ENCODE measurements at regions not wholly inside any gene's neighbourhood (a gene's known extent, or its start where the extent isn't known, plus 50 kb on each side); places are given as distances from the start of the nearest gene placed in this dataset.

GRCh38 chr5:117889596-117889995 lies 1098.8 kb downstream of the DTWD2 start:
- H3K4me2 ChIP-seq: no peak overlapping the region
- H3K36me3 Mint-ChIP-seq (ENCODE audit: low read depth): no peaks in the 10 kb centered on the region

More at GRCh38 chr5:117889596-117889995, 1098.8 kb downstream of the DTWD2 start:
- H3K4me3 ChIP-seq: no peak overlapping the region
- Mint-ChIP-seq H3K27ac (no peak overlapping the region), H3K27me3 (ENCODE audit: insufficient read depth, low read depth, poor library complexity) (no peaks in the 10 kb centered on the region), H3K4me1 (peaks cover 4% of the 10 kb centered on the region; the same call in 1 of the 3 replicates), H3K9me3 (no peaks in the 10 kb centered on the region), H3K4me3 (no peak overlapping the region)
- no peak overlapping the region for H3K27ac ChIP-seq (ENCODE audit: low read depth)
- TF ChIP-seq, protein P1, sequence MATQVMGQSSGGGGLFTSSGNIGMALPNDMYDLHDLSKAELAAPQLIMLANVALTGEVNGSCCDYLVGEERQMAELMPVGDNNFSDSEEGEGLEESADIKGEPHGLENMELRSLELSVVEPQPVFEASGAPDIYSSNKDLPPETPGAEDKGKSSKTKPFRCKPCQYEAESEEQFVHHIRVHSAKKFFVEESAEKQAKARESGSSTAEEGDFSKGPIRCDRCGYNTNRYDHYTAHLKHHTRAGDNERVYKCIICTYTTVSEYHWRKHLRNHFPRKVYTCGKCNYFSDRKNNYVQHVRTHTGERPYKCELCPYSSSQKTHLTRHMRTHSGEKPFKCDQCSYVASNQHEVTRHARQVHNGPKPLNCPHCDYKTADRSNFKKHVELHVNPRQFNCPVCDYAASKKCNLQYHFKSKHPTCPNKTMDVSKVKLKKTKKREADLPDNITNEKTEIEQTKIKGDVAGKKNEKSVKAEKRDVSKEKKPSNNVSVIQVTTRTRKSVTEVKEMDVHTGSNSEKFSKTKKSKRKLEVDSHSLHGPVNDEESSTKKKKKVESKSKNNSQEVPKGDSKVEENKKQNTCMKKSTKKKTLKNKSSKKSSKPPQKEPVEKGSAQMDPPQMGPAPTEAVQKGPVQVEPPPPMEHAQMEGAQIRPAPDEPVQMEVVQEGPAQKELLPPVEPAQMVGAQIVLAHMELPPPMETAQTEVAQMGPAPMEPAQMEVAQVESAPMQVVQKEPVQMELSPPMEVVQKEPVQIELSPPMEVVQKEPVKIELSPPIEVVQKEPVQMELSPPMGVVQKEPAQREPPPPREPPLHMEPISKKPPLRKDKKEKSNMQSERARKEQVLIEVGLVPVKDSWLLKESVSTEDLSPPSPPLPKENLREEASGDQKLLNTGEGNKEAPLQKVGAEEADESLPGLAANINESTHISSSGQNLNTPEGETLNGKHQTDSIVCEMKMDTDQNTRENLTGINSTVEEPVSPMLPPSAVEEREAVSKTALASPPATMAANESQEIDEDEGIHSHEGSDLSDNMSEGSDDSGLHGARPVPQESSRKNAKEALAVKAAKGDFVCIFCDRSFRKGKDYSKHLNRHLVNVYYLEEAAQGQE (IDR thresholded peaks at IDR 0.05; ENCODE audit: unreplicated experiment): no peak
- TF ChIP-seq, protein P2, sequence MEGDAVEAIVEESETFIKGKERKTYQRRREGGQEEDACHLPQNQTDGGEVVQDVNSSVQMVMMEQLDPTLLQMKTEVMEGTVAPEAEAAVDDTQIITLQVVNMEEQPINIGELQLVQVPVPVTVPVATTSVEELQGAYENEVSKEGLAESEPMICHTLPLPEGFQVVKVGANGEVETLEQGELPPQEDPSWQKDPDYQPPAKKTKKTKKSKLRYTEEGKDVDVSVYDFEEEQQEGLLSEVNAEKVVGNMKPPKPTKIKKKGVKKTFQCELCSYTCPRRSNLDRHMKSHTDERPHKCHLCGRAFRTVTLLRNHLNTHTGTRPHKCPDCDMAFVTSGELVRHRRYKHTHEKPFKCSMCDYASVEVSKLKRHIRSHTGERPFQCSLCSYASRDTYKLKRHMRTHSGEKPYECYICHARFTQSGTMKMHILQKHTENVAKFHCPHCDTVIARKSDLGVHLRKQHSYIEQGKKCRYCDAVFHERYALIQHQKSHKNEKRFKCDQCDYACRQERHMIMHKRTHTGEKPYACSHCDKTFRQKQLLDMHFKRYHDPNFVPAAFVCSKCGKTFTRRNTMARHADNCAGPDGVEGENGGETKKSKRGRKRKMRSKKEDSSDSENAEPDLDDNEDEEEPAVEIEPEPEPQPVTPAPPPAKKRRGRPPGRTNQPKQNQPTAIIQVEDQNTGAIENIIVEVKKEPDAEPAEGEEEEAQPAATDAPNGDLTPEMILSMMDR (conservative IDR thresholded peaks at IDR 0.05; ENCODE audit: low read depth in 2 of 2): no peak
- TF ChIP-seq ZNF331 (CRISPR knock-in tag; IDR thresholded peaks at IDR 0.05; ENCODE audit: low read depth): no peak
- no peak for TF ChIP-seq JUNB (IDR thresholded peaks at IDR 0.05; ENCODE audit: unreplicated experiment)
- no peak for TF ChIP-seq POLR2AphosphoS5 (IDR thresholded peaks at IDR 0.05; ENCODE audit: low read depth)
- TF ChIP-seq NANOG (IDR thresholded peaks at IDR 0.05; ENCODE audit: borderline replicate concordance): no peak
- no peak for TF ChIP-seq ZNF114 (CRISPR knock-in tag; IDR thresholded peaks at IDR 0.05)
- TF ChIP-seq STAT1 (IDR thresholded peaks at IDR 0.05; ENCODE audit: unreplicated experiment): no peak
- no peak for TF ChIP-seq EZH2phosphoT487 (IDR thresholded peaks at IDR 0.05; ENCODE audit: unreplicated experiment)
- TF ChIP-seq, protein P3, sequence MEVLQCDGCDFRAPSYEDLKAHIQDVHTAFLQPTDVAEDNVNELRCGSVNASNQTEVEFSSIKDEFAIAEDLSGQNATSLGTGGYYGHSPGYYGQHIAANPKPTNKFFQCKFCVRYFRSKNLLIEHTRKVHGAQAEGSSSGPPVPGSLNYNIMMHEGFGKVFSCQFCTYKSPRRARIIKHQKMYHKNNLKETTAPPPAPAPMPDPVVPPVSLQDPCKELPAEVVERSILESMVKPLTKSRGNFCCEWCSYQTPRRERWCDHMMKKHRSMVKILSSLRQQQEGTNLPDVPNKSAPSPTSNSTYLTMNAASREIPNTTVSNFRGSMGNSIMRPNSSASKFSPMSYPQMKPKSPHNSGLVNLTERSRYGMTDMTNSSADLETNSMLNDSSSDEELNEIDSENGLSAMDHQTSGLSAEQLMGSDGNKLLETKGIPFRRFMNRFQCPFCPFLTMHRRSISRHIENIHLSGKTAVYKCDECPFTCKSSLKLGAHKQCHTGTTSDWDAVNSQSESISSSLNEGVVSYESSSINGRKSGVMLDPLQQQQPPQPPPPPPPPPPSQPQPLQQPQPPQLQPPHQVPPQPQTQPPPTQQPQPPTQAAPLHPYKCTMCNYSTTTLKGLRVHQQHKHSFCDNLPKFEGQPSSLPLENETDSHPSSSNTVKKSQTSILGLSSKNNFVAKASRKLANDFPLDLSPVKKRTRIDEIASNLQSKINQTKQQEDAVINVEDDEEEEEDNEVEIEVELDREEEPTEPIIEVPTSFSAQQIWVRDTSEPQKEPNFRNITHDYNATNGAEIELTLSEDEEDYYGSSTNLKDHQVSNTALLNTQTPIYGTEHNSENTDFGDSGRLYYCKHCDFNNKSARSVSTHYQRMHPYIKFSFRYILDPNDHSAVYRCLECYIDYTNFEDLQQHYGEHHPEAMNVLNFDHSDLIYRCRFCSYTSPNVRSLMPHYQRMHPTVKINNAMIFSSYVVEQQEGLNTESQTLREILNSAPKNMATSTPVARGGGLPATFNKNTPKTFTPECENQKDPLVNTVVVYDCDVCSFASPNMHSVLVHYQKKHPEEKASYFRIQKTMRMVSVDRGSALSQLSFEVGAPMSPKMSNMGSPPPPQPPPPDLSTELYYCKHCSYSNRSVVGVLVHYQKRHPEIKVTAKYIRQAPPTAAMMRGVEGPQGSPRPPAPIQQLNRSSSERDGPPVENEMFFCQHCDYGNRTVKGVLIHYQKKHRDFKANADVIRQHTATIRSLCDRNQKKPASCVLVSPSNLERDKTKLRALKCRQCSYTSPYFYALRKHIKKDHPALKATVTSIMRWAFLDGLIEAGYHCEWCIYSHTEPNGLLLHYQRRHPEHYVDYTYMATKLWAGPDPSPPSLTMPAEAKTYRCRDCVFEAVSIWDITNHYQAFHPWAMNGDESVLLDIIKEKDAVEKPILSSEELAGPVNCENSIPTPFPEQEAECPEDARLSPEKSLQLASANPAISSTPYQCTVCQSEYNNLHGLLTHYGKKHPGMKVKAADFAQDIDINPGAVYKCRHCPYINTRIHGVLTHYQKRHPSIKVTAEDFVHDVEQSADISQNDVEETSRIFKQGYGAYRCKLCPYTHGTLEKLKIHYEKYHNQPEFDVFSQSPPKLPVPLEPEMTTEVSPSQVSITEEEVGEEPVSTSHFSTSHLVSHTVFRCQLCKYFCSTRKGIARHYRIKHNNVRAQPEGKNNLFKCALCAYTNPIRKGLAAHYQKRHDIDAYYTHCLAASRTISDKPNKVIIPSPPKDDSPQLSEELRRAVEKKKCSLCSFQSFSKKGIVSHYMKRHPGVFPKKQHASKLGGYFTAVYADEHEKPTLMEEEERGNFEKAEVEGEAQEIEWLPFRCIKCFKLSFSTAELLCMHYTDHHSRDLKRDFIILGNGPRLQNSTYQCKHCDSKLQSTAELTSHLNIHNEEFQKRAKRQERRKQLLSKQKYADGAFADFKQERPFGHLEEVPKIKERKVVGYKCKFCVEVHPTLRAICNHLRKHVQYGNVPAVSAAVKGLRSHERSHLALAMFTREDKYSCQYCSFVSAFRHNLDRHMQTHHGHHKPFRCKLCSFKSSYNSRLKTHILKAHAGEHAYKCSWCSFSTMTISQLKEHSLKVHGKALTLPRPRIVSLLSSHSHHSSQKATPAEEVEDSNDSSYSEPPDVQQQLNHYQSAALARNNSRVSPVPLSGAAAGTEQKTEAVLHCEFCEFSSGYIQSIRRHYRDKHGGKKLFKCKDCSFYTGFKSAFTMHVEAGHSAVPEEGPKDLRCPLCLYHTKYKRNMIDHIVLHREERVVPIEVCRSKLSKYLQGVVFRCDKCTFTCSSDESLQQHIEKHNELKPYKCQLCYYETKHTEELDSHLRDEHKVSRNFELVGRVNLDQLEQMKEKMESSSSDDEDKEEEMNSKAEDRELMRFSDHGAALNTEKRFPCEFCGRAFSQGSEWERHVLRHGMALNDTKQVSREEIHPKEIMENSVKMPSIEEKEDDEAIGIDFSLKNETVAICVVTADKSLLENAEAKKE (CRISPR knock-in tag; IDR thresholded peaks at IDR 0.05): no peak
- no peak for TF ChIP-seq EZH2 (IDR thresholded peaks at IDR 0.05; ENCODE audit: low read depth, unreplicated experiment)
- no peak for TF ChIP-seq CREB1 (CRISPR knock-in tag; IDR thresholded peaks at IDR 0.05; ENCODE audit: low read depth)
- TF ChIP-seq, protein P4, sequence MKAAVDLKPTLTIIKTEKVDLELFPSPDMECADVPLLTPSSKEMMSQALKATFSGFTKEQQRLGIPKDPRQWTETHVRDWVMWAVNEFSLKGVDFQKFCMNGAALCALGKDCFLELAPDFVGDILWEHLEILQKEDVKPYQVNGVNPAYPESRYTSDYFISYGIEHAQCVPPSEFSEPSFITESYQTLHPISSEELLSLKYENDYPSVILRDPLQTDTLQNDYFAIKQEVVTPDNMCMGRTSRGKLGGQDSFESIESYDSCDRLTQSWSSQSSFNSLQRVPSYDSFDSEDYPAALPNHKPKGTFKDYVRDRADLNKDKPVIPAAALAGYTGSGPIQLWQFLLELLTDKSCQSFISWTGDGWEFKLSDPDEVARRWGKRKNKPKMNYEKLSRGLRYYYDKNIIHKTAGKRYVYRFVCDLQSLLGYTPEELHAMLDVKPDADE (IDR thresholded peaks at IDR 0.05): no peak
- no peaks in the 10 kb centered on the region for H3K79me2 ChIP-seq (replicated peaks; ENCODE audit: insufficient read depth)
- no peak overlapping the region for H2AFZ ChIP-seq
- no peaks in the 10 kb centered on the region for H3K27me3 ChIP-seq (ENCODE audit: insufficient read depth)
- no peaks in the 10 kb centered on the region for H3K9me2 ChIP-seq (ENCODE audit: insufficient read depth)
- ATAC-seq (no peak), DNase-seq (ENCODE audit: low spot score) (no peak)
- peaks cover 4% of the 10 kb centered on the region; the same call in 1 of the 2 replicates for H3K4me1 ChIP-seq (ENCODE audit: insufficient read depth)
- no peaks in the 10 kb centered on the region for H3F3A ChIP-seq (replicated peaks; ENCODE audit: low read depth)
- no peaks in the 10 kb centered on the region for H4K20me1 ChIP-seq (replicated peaks; ENCODE audit: insufficient read depth)
- H3K36me3 ChIP-seq (ENCODE audit: insufficient read depth): no peaks in the 10 kb centered on the region

All from GM23338 (cell line).